LNCAP (cell line): ENCODE measurements at regions not wholly inside any gene's neighbourhood (a gene's known extent, or its start where the extent isn't known, plus 50 kb on each side); places are given as distances from the start of the nearest gene placed in this dataset.

Experiments used
- TF ChIP-seq, protein P1 (sequence below): fragments of 450-650 bp; IDR thresholded peaks from 2 replicates; pipeline ENCODE4 v1.5.1; 2017; ENCODE audit warnings: mild to moderate bottlenecking

DNA sequence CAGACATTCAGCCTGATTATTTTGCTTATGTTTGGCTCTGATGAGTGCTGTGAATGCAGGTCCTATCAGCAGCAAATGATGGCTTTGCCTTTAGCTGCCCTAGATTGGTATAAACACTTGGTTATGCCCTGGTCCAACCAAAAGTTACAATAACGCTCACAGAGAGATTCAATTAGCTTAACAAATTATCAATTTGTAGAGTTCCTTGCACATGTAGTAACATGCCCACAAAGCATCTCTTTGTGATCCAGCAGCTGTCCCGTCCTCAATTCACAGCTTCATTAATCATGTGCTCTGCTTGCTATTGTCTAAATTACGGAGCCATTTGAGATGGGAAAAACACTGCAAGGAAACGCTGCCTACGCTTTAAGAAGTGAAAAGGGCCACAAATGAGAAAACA is 457.9 kb downstream of the HDGFL1 start:
- TF ChIP-seq, protein P1, sequence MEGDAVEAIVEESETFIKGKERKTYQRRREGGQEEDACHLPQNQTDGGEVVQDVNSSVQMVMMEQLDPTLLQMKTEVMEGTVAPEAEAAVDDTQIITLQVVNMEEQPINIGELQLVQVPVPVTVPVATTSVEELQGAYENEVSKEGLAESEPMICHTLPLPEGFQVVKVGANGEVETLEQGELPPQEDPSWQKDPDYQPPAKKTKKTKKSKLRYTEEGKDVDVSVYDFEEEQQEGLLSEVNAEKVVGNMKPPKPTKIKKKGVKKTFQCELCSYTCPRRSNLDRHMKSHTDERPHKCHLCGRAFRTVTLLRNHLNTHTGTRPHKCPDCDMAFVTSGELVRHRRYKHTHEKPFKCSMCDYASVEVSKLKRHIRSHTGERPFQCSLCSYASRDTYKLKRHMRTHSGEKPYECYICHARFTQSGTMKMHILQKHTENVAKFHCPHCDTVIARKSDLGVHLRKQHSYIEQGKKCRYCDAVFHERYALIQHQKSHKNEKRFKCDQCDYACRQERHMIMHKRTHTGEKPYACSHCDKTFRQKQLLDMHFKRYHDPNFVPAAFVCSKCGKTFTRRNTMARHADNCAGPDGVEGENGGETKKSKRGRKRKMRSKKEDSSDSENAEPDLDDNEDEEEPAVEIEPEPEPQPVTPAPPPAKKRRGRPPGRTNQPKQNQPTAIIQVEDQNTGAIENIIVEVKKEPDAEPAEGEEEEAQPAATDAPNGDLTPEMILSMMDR = no peak

DNA sequence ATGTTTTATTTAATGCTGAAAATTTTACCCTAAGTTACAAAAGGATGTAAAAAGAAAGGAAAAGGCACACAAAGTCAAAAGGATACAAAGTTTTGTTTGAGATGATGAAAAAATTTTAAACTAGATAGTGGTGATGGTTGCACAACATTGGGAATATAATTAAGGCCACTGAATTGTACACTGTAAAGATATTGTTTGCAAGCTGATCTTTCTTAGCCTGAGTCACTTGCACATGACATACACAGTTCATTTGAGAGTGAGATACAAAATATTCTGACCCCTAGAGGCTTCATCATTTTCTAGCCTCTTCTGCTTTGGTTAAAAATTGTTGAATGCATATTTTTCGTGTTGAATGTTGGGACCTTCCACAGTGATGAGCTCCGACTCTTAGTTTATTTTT is 462.6 kb downstream of the HDGFL1 start:
- TF ChIP-seq, protein P1 = no peak

DNA sequence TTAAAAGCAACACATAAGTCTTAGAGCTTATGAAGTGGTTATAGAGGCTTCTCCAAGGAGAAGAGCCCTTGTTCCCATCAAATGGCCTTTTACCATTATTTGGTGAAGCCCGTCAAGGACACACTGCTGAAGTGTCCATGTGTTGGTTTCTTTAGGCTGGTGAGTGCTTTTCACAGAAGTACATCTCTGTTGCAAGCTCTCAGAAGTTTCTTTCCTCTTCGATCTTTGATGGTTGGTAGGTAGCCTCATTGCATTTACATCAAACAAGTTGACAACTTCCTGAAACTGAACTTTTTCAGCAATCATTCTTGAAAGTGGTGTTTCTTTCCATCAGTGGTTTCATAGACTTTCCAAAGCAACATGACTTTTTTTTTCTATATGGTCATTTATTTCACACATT is 465.6 kb downstream of the HDGFL1 start:
- TF ChIP-seq, protein P1 = no peak

DNA sequence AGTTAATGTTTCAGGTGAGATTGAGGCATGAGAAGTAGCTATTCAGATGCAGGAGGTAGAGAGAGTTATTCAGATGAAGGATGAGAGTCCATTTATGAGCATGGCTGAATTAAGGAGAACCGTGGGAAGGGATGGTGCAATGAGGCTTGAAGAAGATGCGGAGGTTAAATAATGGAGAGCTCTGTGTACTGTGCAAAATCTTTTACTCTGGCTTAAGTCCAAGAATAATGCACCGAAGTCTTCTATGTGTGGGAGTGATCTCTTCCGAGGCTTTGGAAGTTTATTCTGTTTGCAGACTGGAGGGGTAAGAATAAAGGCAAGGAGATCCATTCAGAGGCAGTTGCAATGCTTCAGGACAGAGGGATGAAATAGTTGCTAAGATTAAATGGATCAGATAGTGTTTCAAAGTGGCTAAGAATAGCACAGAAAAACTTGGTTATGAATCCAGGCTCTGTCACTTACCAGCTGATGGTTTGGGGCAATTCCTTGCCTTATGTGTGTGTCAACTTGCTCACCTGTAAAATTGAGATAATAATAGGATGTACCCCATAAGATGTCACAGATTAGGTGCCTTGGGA is 467.1 kb downstream of the HDGFL1 start:
- TF ChIP-seq, protein P1 = no peak

DNA sequence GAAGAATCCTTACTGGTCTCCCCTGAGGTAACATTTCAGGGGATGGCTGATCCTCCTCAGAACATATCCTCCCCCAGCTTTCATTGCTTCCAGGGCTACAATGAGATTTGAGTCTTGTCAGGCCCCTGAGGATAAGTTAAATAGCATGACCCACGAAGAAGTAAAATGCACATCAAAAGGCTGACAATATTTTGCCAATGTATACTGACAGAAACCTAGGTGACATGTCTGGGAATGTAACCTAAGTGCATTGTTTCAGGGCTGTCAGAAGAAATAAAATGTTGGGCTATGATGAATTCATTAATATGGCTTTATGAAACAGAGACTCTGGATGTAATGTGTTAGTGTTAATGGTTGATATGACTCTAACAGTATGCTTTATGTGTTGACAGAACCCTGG is 471.5 kb downstream of the HDGFL1 start:
- TF ChIP-seq, protein P1 = no peak

DNA sequence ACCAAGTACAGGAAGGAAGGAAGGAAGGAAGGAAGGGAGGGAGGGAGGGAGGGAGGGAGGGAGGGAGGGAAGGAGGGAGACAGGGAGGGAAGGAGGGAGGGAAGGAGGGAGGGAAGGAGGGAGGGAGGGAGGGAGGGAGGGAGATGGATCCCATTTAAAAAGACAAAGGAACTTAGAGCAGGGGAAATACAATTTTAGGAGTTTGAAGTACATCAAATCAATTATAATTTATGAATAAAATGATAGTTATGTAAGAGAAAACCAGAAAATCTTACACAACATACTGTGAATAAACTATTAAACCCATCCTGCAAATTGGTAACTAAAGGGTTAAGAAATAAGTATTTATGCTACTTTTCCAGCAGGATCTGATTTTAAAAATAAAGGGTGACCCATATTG is 475.9 kb downstream of the HDGFL1 start:
- TF ChIP-seq, protein P1 = no peak

DNA sequence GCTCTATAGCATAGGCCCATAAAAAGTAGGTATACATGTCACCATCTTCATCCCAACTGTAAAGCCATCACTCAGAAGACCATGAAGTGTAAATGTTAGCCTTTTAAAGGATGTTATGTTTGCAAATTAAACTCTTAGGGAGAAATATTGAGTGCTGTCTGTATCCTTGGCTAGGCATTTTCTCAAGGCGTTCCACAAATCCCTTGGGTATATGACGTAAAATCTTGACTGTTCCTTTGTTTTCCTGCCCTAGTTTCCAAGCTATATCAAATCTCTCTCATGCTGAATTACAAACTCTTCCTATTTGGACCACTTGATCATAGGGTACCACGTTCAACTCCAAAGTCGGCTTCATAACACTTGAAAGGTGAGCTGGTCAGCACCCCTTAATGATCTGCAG is 486.2 kb downstream of the HDGFL1 start:
- TF ChIP-seq, protein P1 = no peak

DNA sequence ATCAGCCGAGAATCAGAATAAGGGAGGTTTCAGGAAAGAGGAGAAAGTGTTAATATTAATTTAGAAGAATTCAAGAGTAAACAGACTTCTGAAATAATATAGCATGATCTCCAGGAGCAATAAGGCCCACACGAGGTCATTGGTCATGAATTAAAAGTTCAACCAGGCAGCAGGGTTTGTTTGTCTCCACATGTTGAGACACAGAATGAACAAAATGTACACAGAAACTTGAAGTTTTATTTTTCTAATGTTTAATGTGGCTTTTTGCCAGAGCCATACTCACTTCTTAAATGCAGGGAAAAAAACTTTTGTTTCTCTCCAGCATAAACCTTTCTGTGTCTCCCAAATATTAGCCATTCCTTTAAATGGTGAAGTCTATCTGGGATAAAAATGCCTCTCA is 504.5 kb downstream of the HDGFL1 start:
- TF ChIP-seq, protein P1 = no peak
